ENCODE measurements at regions not wholly inside any gene's neighbourhood (a gene's known extent, or its start where the extent isn't known, plus 50 kb on each side); places are given as distances from the start of the nearest gene placed in this dataset.
A peak's percentile ranks its signal among the peaks of the same experiment; 100 is the strongest.

DNA sequence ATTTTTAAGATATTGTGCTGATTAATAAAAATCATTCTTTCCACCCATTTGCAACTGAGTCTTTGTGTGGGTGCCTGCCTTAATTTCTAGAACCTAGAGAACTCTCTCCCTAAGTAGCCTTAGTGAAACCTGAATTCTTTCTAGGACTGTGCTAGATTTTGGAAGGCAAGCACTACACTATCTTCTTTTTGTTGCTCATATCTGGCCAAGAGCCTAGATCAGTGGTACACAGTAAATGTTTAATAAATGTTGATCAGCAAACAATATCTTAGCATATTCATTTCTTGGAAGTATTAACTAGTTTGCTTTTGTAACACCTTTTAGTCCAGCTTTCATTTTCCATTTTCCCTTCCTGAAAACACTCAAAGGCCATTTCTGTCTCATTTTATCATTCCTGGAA is 108.5 kb upstream of the CARMIL1 start:
- H3K4me1 ChIP-seq (ENCODE audit: control insufficient read depth, insufficient read depth, low read length, poor library complexity, severe bottlenecking): peaks cover 23% of the 10 kb centered on the region
- H3K4me3 ChIP-seq (ENCODE audit: extremely low read depth, insufficient read depth, low read length, poor library complexity, severe bottlenecking): no peak overlapping the region
- no peak overlapping the region for H3K27ac ChIP-seq (ENCODE audit: low read depth, low read length, severe bottlenecking)
- no peaks in the 10 kb centered on the region for H3K36me3 ChIP-seq (ENCODE audit: control insufficient read depth, insufficient read depth, low read length)
- no peaks in the 10 kb centered on the region for H3K9me3 ChIP-seq (ENCODE audit: control insufficient read depth, low read length)

- peaks cover 25% of the 10 kb centered on the region for H3K4me1 ChIP-seq (ENCODE audit: control insufficient read depth, insufficient read depth, low read length, poor library complexity, severe bottlenecking)
- H3K4me3 ChIP-seq (ENCODE audit: extremely low read depth, insufficient read depth, low read length, poor library complexity, severe bottlenecking): no peak overlapping the region
- no peak overlapping the region for H3K27ac ChIP-seq (ENCODE audit: low read depth, low read length, severe bottlenecking)
- no CpG with 5 or more reads among the region's 1 CpG for WGBS, 2 experiments (ENCODE audit: insufficient coverage in 2 of 2)
- no peaks in the 10 kb centered on the region for H3K9me3 ChIP-seq (ENCODE audit: control insufficient read depth, low read length)
- H3K36me3 ChIP-seq (ENCODE audit: control insufficient read depth, insufficient read depth, low read length): no peaks in the 10 kb centered on the region
Observed at GRCh38 chr6:25171301-25171700, 107.9 kb upstream of the CARMIL1 start.

DNA sequence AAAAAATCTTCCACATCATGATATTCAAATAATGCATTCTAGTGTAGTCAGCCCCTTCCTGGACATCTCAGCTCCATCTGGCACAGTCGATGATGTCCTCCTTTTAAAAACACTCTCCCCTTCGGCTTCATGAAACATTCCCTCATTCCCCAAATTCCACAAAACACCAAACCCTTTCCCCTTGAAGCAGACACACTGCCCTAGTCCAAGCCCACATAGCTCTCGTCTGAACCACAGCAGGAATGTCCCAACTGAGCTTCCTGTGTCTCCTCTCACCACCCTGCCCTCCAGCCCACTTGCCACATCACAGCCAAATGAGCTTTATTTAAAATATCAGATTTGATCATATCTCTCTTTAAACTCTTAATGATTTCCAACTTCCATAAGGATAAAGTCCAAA is 106.4 kb upstream of the CARMIL1 start:
- WGBS, 2 experiments (ENCODE audit: insufficient coverage in 2 of 2): 71 to 84% methylated on average over 2 to 3 of the region's 3 CpGs
- Histone ChIP-seq H3K4me3 (ENCODE audit: extremely low read depth, insufficient read depth, low read length, poor library complexity, severe bottlenecking) (no peak overlapping the region), H3K27ac (ENCODE audit: low read depth, low read length, severe bottlenecking) (peak overlapping the region; percentile 44), H3K4me1 (ENCODE audit: control insufficient read depth, insufficient read depth, low read length, poor library complexity, severe bottlenecking) (peaks cover 25% of the 10 kb centered on the region), H3K36me3 (ENCODE audit: control insufficient read depth, insufficient read depth, low read length) (no peaks in the 10 kb centered on the region), H3K9me3 (ENCODE audit: control insufficient read depth, low read length) (no peaks in the 10 kb centered on the region)

DNA sequence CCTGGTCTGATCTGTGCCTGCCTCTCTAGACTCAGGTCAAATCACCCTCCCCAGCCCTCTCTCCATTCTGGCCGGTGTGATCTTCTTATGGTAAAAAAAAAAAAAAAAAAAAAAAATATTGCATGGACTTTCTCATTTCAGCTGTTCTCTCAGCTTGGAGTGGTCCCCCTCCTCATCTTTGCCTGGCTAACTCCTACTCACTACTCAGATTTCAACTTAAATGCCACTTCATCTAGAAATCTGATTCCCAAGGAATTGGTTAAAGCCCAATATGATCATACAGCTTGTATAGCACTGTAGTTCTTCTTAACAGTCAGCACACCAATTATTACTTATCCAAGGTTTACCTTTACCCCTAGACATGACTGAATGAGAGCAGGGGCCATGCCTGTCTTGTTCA is 105.9 kb upstream of the CARMIL1 start:
- WGBS, 2 experiments (ENCODE audit: insufficient coverage in 2 of 2): no CpG with 5 or more reads among the region's 1 CpG
- Histone ChIP-seq H3K9me3 (ENCODE audit: control insufficient read depth, low read length) (no peaks in the 10 kb centered on the region), H3K4me3 (ENCODE audit: extremely low read depth, insufficient read depth, low read length, poor library complexity, severe bottlenecking) (no peak overlapping the region), H3K4me1 (ENCODE audit: control insufficient read depth, insufficient read depth, low read length, poor library complexity, severe bottlenecking) (peaks cover 25% of the 10 kb centered on the region), H3K27ac (ENCODE audit: low read depth, low read length, severe bottlenecking) (peak overlapping the region; percentile 44), H3K36me3 (ENCODE audit: control insufficient read depth, insufficient read depth, low read length) (no peaks in the 10 kb centered on the region)

DNA sequence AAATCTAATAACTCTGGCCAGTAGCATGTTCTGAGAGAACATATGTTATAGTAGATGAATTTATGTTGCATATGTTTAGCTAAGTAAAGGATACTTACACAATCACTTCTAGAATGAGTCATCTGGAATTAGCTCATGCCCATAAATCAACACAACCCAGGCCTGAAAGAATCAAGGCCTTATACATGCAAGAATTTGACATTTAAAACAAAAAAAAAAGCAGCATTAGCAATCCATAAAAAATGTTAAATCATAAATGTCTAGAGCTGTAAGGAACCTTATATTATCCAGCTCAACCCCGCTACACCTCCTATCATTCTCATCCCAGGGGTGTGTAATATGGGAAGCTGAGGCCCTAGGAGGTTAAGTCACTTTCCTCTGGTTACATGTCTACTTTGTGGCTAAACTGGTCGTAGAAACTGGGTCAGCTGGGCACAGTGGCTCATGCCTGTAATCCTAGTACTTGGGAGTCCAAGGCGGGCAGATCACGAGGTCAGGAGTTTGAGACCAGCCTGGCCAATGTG is 105.2 kb upstream of the CARMIL1 start:
- Histone ChIP-seq H3K27ac (ENCODE audit: low read depth, low read length, severe bottlenecking) (peak overlapping the region; percentile 51), H3K4me1 (ENCODE audit: control insufficient read depth, insufficient read depth, low read length, poor library complexity, severe bottlenecking) (peaks cover 26% of the 10 kb centered on the region), H3K4me3 (ENCODE audit: extremely low read depth, insufficient read depth, low read length, poor library complexity, severe bottlenecking) (no peak overlapping the region), H3K9me3 (ENCODE audit: control insufficient read depth, low read length) (no peaks in the 10 kb centered on the region), H3K36me3 (ENCODE audit: control insufficient read depth, insufficient read depth, low read length) (no peaks in the 10 kb centered on the region)
- 94 to 95% methylated on average over 3 of the region's 4 CpGs for WGBS, 2 experiments (ENCODE audit: insufficient coverage in 2 of 2)

DNA sequence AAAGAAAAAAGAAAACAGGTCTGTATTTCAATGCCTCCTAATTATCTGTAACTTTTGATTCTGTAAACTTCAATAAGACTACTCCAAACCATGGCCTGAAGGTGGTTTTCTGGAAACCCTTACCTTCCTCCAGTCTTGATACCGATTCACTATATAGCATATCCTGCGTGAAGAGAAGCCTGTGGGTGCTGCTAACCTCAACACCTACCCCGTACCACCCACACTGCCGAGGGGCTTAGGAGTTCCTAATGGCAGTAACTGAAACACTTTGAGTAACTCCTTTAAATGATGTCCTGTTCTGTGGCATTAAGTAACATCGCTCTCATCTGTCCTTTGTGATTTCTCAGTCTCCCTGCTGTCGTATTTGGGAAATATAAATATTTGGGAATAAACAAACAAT is 104.5 kb upstream of the CARMIL1 start:
- H3K36me3 ChIP-seq (ENCODE audit: control insufficient read depth, insufficient read depth, low read length): no peaks in the 10 kb centered on the region
- no peak overlapping the region for H3K27ac ChIP-seq (ENCODE audit: low read depth, low read length, severe bottlenecking)
- peaks cover 27% of the 10 kb centered on the region for H3K4me1 ChIP-seq (ENCODE audit: control insufficient read depth, insufficient read depth, low read length, poor library complexity, severe bottlenecking)
- WGBS, 2 experiments (ENCODE audit: insufficient coverage in 2 of 2): 100% methylated on average over 2 to 3 of the region's 6 CpGs
- H3K4me3 ChIP-seq (ENCODE audit: extremely low read depth, insufficient read depth, low read length, poor library complexity, severe bottlenecking): no peak overlapping the region
- H3K9me3 ChIP-seq (ENCODE audit: control insufficient read depth, low read length): no peaks in the 10 kb centered on the region

DNA sequence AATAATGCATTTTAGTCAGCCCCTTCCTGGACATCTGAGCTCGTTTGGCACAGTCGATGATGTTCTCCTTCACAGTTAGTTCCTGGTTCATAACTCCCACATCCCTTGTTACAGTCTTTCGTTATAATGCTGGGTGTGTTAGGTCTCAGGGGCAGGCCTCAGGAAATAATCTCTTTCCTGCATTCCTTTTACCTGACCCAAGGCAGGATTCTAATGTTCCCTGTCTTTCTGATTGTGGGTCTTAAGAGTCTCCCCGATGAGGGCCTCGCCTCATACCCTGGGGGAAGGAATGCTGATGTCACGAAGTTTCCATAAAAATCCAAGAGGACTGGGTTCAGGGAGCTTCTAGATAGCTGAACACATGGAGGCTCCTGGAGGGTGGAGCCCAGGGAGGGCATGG is 104.0 kb upstream of the CARMIL1 start:
- Histone ChIP-seq H3K9me3 (ENCODE audit: control insufficient read depth, low read length) (no peaks in the 10 kb centered on the region), H3K27ac (ENCODE audit: low read depth, low read length, severe bottlenecking) (no peak overlapping the region), H3K36me3 (ENCODE audit: control insufficient read depth, insufficient read depth, low read length) (no peaks in the 10 kb centered on the region), H3K4me1 (ENCODE audit: control insufficient read depth, insufficient read depth, low read length, poor library complexity, severe bottlenecking) (peaks cover 27% of the 10 kb centered on the region), H3K4me3 (ENCODE audit: extremely low read depth, insufficient read depth, low read length, poor library complexity, severe bottlenecking) (no peak overlapping the region)
- 83 to 91% methylated on average over 1 to 4 of the region's 6 CpGs for whole genome bisulfite sequencing, 2 experiments (ENCODE audit: insufficient coverage in 2 of 2)

GRCh38 chr6:25175681-25176080 is 103.5 kb upstream of the CARMIL1 start:
- WGBS, 2 experiments (ENCODE audit: insufficient coverage in 2 of 2): no CpG with 5 or more reads among the region's 2 CpGs
- H3K4me3 ChIP-seq (ENCODE audit: extremely low read depth, insufficient read depth, low read length, poor library complexity, severe bottlenecking): no peak overlapping the region
- H3K36me3 ChIP-seq (ENCODE audit: control insufficient read depth, insufficient read depth, low read length): no peaks in the 10 kb centered on the region
- no peaks in the 10 kb centered on the region for H3K9me3 ChIP-seq (ENCODE audit: control insufficient read depth, low read length)
- peaks cover 27% of the 10 kb centered on the region for H3K4me1 ChIP-seq (ENCODE audit: control insufficient read depth, insufficient read depth, low read length, poor library complexity, severe bottlenecking)
- no peak overlapping the region for H3K27ac ChIP-seq (ENCODE audit: low read depth, low read length, severe bottlenecking)

- no peak overlapping the region for H3K27ac ChIP-seq (ENCODE audit: low read depth, low read length, severe bottlenecking)
- H3K4me1 ChIP-seq (ENCODE audit: control insufficient read depth, insufficient read depth, low read length, poor library complexity, severe bottlenecking): peaks cover 27% of the 10 kb centered on the region
- no peaks in the 10 kb centered on the region for H3K36me3 ChIP-seq (ENCODE audit: control insufficient read depth, insufficient read depth, low read length)
- H3K9me3 ChIP-seq (ENCODE audit: control insufficient read depth, low read length): no peaks in the 10 kb centered on the region
- H3K4me3 ChIP-seq (ENCODE audit: extremely low read depth, insufficient read depth, low read length, poor library complexity, severe bottlenecking): no peak overlapping the region
Observed at GRCh38 chr6:25176466-25176865, 102.7 kb upstream of the CARMIL1 start.

GRCh38 chr6:25177500-25178028 is 101.6 kb upstream of the CARMIL1 start:
- no CpG with 5 or more reads among the region's 1 CpG for WGBS, 2 experiments (ENCODE audit: insufficient coverage in 2 of 2)
- Histone ChIP-seq H3K36me3 (ENCODE audit: control insufficient read depth, insufficient read depth, low read length) (no peaks in the 10 kb centered on the region), H3K4me1 (ENCODE audit: control insufficient read depth, insufficient read depth, low read length, poor library complexity, severe bottlenecking) (peaks cover 27% of the 10 kb centered on the region), H3K9me3 (ENCODE audit: control insufficient read depth, low read length) (no peaks in the 10 kb centered on the region), H3K4me3 (ENCODE audit: extremely low read depth, insufficient read depth, low read length, poor library complexity, severe bottlenecking) (no peak overlapping the region), H3K27ac (ENCODE audit: low read depth, low read length, severe bottlenecking) (no peak overlapping the region)

GRCh38 chr6:25178336-25179035 is 100.7 kb upstream of the CARMIL1 start:
- Histone ChIP-seq H3K4me3 (ENCODE audit: extremely low read depth, insufficient read depth, low read length, poor library complexity, severe bottlenecking) (no peak overlapping the region), H3K4me1 (ENCODE audit: control insufficient read depth, insufficient read depth, low read length, poor library complexity, severe bottlenecking) (peaks cover 21% of the 10 kb centered on the region), H3K27ac (ENCODE audit: low read depth, low read length, severe bottlenecking) (no peak overlapping the region), H3K9me3 (ENCODE audit: control insufficient read depth, low read length) (no peaks in the 10 kb centered on the region), H3K36me3 (ENCODE audit: control insufficient read depth, insufficient read depth, low read length) (no peaks in the 10 kb centered on the region)
- 91 to 92% methylated on average over 6 of the region's 8 CpGs for WGBS, 2 experiments (ENCODE audit: insufficient coverage in 2 of 2)
